Activated T-cell treated with anti-CD3 and anti-CD28 coated beads, Interleukin-2, amount 50 U/mL, for 48 hours (primary cell): ENCODE measurements at regions not wholly inside any gene's neighbourhood (a gene's known extent, or its start where the extent isn't known, plus 50 kb on each side); places are given as distances from the start of the nearest gene placed in this dataset.

Source experiments
- DNase-seq, 2 experiments: peaks; one replicate each; pipeline ENCODE4 v3.0.0-alpha.2; 2020

GRCh38 chr3:181660337-181660736 lies 51.4 kb upstream of the SOX2 start:
- no peak for DNase-seq

GRCh38 chr3:181637456-181637855 lies 74.3 kb upstream of the SOX2 start:
- no peak for DNase-seq

GRCh38 chr3:181637056-181637455 lies 74.7 kb upstream of the SOX2 start:
- no peak for DNase-seq

- no peak for DNase-seq
These were observed 76.6 kb upstream of the SOX2 start for GRCh38 chr3:181635141-181635540.

GRCh38 chr3:181633556-181633955 lies 78.2 kb upstream of the SOX2 start:
- DNase-seq = no peak

GRCh38 chr3:181631901-181632300 lies 79.8 kb upstream of the SOX2 start:
- DNase-seq = no peak

GRCh38 chr3:181630853-181631252 lies 80.9 kb upstream of the SOX2 start:
- DNase-seq = no peak

- DNase-seq = no peak
These were observed 82.0 kb upstream of the SOX2 start for GRCh38 chr3:181629711-181630110.

- DNase-seq = no peak
These were observed 82.7 kb upstream of the SOX2 start for GRCh38 chr3:181629029-181629428.

GRCh38 chr3:181628384-181628783 lies 83.3 kb upstream of the SOX2 start:
- DNase-seq = no peak

- no peak for DNase-seq
These were observed 85.7 kb upstream of the SOX2 start for GRCh38 chr3:181626036-181626435.

GRCh38 chr3:181623924-181624694 lies 87.6 kb upstream of the SOX2 start:
- no peak for DNase-seq

GRCh38 chr3:181622365-181622764 lies 89.4 kb upstream of the SOX2 start:
- DNase-seq = no peak

GRCh38 chr3:181619897-181620296 lies 91.8 kb upstream of the SOX2 start:
- DNase-seq = no peak

GRCh38 chr3:181618260-181618659 lies 93.5 kb upstream of the SOX2 start:
- DNase-seq = no peak

- DNase-seq = no peak
These were observed 95.3 kb upstream of the SOX2 start for GRCh38 chr3:181616088-181617070.

- no peak for DNase-seq
These were observed 96.1 kb upstream of the SOX2 start for GRCh38 chr3:181615666-181616065.

- DNase-seq = no peak
These were observed 96.8 kb upstream of the SOX2 start for GRCh38 chr3:181614878-181615277.

- no peak for DNase-seq
These were observed 97.9 kb upstream of the SOX2 start for GRCh38 chr3:181613813-181614212.

- no peak for DNase-seq
These were observed 98.5 kb upstream of the SOX2 start for GRCh38 chr3:181613191-181613590.

GRCh38 chr3:181610973-181611265 lies 100.8 kb upstream of the SOX2 start:
- no peak for DNase-seq

GRCh38 chr3:181610083-181610972 lies 101.4 kb upstream of the SOX2 start:
- no peak for DNase-seq
